BJ (cell line): ENCODE measurements at regions not wholly inside any gene's neighbourhood (a gene's known extent, or its start where the extent isn't known, plus 50 kb on each side); places are given as distances from the start of the nearest gene placed in this dataset.

ENCODE experiments used
- CTCF ChIA-PET: fragments of 350-600 bp; formaldehyde crosslinking; extraction: SDS; loops from one replicate; lab custom pipeline; 2021; ENCODE audit warnings: antibody characterized with exemption, inconsistent platforms; lab: Yijun Ruan, JAX
- POLR2A ChIA-PET: fragments of 300-600 bp; sonication (Branson Sonifier 250); formaldehyde crosslinking; extraction: SDS; loops from one replicate; lab custom pipeline; 2021; ENCODE audit warnings: antibody characterized with exemption; lab: Charles Lee
- DNase-seq: peaks from one replicate; pipeline ENCODE4 v3.0.0-alpha.2; 2011; ENCODE audit warnings: low read depth
- H3K27me3 ChIP-seq: 2 replicates; pipeline ENCODE4 v1.6.0; 2011; ENCODE audit warnings: low read length; ENCODE audit not compliant: control insufficient read depth, insufficient read depth
- H3K36me3 ChIP-seq: 2 replicates; pipeline ENCODE4 v1.5.1; 2011; ENCODE audit warnings: low read length; ENCODE audit not compliant: control insufficient read depth, insufficient read depth
- H3K4me3 ChIP-seq: 2 replicates; pipeline ENCODE4 v1.5.1; 2011; ENCODE audit warnings: low read depth, mild to moderate bottlenecking, control low read depth, low read length
- TF ChIP-seq, protein P1 (sequence below): IDR thresholded peaks from 2 replicates; pipeline ENCODE4 v1.5.1; 2011; ENCODE audit warnings: low read depth, mild to moderate bottlenecking, control low read depth, inconsistent platforms, low read length, moderate library complexity; ENCODE audit not compliant: insufficient read depth

- TF ChIP-seq, protein P1, sequence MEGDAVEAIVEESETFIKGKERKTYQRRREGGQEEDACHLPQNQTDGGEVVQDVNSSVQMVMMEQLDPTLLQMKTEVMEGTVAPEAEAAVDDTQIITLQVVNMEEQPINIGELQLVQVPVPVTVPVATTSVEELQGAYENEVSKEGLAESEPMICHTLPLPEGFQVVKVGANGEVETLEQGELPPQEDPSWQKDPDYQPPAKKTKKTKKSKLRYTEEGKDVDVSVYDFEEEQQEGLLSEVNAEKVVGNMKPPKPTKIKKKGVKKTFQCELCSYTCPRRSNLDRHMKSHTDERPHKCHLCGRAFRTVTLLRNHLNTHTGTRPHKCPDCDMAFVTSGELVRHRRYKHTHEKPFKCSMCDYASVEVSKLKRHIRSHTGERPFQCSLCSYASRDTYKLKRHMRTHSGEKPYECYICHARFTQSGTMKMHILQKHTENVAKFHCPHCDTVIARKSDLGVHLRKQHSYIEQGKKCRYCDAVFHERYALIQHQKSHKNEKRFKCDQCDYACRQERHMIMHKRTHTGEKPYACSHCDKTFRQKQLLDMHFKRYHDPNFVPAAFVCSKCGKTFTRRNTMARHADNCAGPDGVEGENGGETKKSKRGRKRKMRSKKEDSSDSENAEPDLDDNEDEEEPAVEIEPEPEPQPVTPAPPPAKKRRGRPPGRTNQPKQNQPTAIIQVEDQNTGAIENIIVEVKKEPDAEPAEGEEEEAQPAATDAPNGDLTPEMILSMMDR, result no peak
- ChIA-PET CTCF (no interaction called here), POLR2A (no interaction called here)
- Histone ChIP-seq H3K36me3 (no peaks in the 10 kb centered on the region), H3K27me3 (no peaks in the 10 kb centered on the region), H3K4me3 (no peak overlapping the region)
- DNase-seq, result no peak
Observed at GRCh38 chr4:19829101-19829500, 422.6 kb upstream of the SLIT2 start.

DNA sequence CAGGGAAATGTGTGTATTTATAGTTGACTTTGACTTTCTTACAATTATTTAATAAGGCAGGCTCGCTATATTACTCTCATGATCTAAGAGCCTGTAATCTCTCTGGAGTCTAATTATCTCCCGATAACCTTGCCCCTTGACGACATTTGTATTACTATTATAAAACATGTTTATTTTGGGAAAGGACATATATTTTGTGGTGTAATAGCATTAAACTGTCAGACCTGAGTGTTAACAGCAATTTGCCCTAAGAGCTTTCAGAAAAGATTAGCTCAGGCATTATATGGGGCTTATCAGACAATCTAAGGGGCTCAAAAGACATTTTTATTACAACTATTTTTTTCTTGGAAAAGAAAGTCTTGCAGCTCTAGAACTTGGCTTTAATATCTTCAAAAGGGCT, 427.9 kb upstream of the SLIT2 start:
- CTCF ChIA-PET, result interaction anchor here (0.9 kb wide), 1 partner anchor 16 kb away, joined by 5 read pairs; no protein-coding TSS in a partner anchor
- DNase-seq, result no peak

DNA sequence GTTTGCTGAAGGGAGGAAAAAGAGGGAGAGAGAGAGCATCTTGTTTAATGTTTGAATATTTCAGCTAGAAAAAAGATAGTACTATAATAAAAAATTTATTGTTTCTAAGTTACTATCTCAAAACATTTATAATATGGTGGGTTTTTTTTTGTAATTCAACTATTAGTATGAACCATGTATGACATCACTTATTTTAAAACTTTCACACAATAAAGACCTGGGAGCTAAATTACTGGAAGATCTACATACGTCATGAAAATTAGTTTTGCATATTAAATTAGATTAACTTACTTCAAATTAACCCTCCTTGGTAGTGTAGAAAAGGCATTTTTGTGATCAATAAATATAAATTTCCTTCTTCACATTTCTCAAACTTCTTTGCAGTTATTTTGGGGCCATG, 432.0 kb upstream of the SLIT2 start:
- ChIA-PET POLR2A (no interaction called here), CTCF (interaction anchor here (0.7 to 0.8 kb wide), 2 partner anchors 45 to 128 kb away, joined by 3 to 4 read pairs; no protein-coding TSS in a partner anchor)

More for the DNA sequence above, 427.9 kb upstream of the SLIT2 start:
- H3K27me3 ChIP-seq, result no peaks in the 10 kb centered on the region
- H3K36me3 ChIP-seq, result no peaks in the 10 kb centered on the region
- TF ChIP-seq, protein P1, result no peak
- H3K4me3 ChIP-seq, result no peak overlapping the region
- POLR2A ChIA-PET, result no interaction called here

GRCh38 chr4:19809989-19810388, 441.7 kb upstream of the SLIT2 start:
- H3K4me3 ChIP-seq, result no peak overlapping the region
- ChIA-PET CTCF (interaction anchor here (0.6 kb wide), 1 partner anchor 619 kb away, joined by 3 read pairs; no protein-coding TSS in a partner anchor), POLR2A (interaction anchor here (0.6 kb wide), 1 partner anchor 574 kb away, joined by 5 read pairs; no protein-coding TSS in a partner anchor)
- TF ChIP-seq, protein P1, result no peak
- H3K27me3 ChIP-seq, result no peaks in the 10 kb centered on the region
- no peak for DNase-seq
- H3K36me3 ChIP-seq, result no peaks in the 10 kb centered on the region

More for the DNA sequence above, 432.0 kb upstream of the SLIT2 start:
- no peak for DNase-seq
- Histone ChIP-seq H3K27me3 (no peaks in the 10 kb centered on the region), H3K4me3 (no peak overlapping the region), H3K36me3 (no peaks in the 10 kb centered on the region)
- TF ChIP-seq, protein P1, result no peak

DNA sequence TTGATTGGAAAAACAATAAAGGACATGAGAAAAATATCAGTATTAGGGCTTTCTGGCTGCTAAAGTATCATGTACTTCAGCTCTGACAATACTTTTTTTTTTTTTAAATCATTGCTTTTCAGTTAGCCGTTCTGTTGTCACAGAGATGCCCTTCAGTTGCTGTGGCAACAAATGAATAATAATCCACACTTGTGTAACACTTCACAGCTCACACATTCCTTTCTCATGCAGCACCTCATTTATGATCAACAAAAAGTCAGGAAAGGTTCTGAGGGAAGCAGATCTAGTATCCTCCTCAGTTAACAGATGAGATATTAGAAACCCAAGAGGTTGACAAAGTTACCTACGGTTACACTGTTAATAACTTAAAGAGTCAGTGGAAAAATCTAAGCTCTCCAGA, 444.2 kb upstream of the SLIT2 start:
- peak; percentile 54 for DNase-seq
- CTCF ChIA-PET, result interaction anchor here (1.4 kb wide), 1 partner anchor 16 kb away, joined by 5 read pairs; no protein-coding TSS in a partner anchor
- TF ChIP-seq, protein P1, result no peak
- H3K27me3 ChIP-seq, result no peaks in the 10 kb centered on the region
- H3K4me3 ChIP-seq, result no peak overlapping the region
- POLR2A ChIA-PET, result no interaction called here
- no peaks in the 10 kb centered on the region for H3K36me3 ChIP-seq
